SU-DHL-6 (cell line): ENCODE measurements at regions not wholly inside any gene's neighbourhood (a gene's known extent, or its start where the extent isn't known, plus 50 kb on each side); places are given as distances from the start of the nearest gene placed in this dataset.

Source experiments
- H2AFZ ChIP-seq: fragments of 200-600 bp; sonication (generic); 2 replicates; pipeline ENCODE4 v1.6.1; 2014; ENCODE audit warnings: low read depth, mild to moderate bottlenecking, moderate library complexity, mixed read lengths, antibody characterized with exemption, low read length; ENCODE audit not compliant: severe bottlenecking
- H3F3A ChIP-seq: fragments of 200-600 bp; shearing (Covaris generic); 2 replicates; pipeline ENCODE4 v1.6.0; 2016; ENCODE audit warnings: antibody characterized with exemption, mild to moderate bottlenecking; ENCODE audit not compliant: insufficient read depth
- H3K27ac ChIP-seq: fragments of 200-600 bp; sonication (generic); 2 replicates; pipeline ENCODE4 v1.5.1; 2016; ENCODE audit warnings: low read depth, mild to moderate bottlenecking, low read length, moderate library complexity, mixed read lengths
- H3K27me3 ChIP-seq: fragments of 200-600 bp; sonication (generic), shearing (Covaris generic); 2 replicates; pipeline ENCODE4 v1.6.0; 2014; ENCODE audit warnings: mild to moderate bottlenecking, low read length
- H3K36me3 ChIP-seq: fragments of 200-600 bp; sonication (generic); 2 replicates; pipeline ENCODE4 v1.6.1; 2014; ENCODE audit warnings: mild to moderate bottlenecking, low read length, mixed read lengths
- H3K4me2 ChIP-seq: fragments of 300-600, 200-600 bp; shearing (Covaris generic), sonication (generic); 2 replicates; pipeline ENCODE4 v1.6.0; 2014; ENCODE audit warnings: low read length, low read depth, mild to moderate bottlenecking; ENCODE audit not compliant: poor library complexity, severe bottlenecking
- H3K4me3 ChIP-seq: fragments of 200-600 bp; sonication (generic); 2 replicates; pipeline ENCODE4 v1.5.1; 2014; ENCODE audit warnings: antibody characterized with exemption, low read length, mild to moderate bottlenecking, mixed read lengths; ENCODE audit not compliant: insufficient read depth, poor library complexity, severe bottlenecking
- H3K79me2 ChIP-seq: fragments of 200-600 bp; sonication (generic); 2 replicates; pipeline ENCODE4 v1.6.1; 2014; ENCODE audit warnings: mild to moderate bottlenecking, low read length, moderate library complexity; ENCODE audit not compliant: insufficient read depth
- H3K9ac ChIP-seq: fragments of 200-600 bp; sonication (generic); 2 replicates; pipeline ENCODE4 v1.7.0; 2014; ENCODE audit warnings: mild to moderate bottlenecking, low read length
- H3K9me2 ChIP-seq: fragments of 200-600 bp; sonication (generic); replicated peaks from 2 replicates; pipeline ENCODE4 v1.6.1; 2014; ENCODE audit warnings: low read length; ENCODE audit not compliant: insufficient read depth
- H3K9me3 ChIP-seq: fragments of 200-600 bp; sonication (generic); 2 replicates; pipeline ENCODE4 v1.6.1; 2014; ENCODE audit warnings: low read length, mixed read lengths; ENCODE audit not compliant: insufficient read depth
- H4K20me1 ChIP-seq: fragments of 200-600 bp; sonication (generic); 2 replicates; pipeline ENCODE4 v1.6.1; 2014; ENCODE audit warnings: low read depth, mild to moderate bottlenecking, antibody characterized with exemption, low read length, moderate library complexity, mixed read lengths
- CTCF ChIP-seq: fragments of 200-600 bp; sonication (generic); IDR thresholded peaks from one replicate; pipeline ENCODE4 v1.5.1; 2017; ENCODE audit warnings: antibody characterized with exemption, mild to moderate bottlenecking, low read length, moderate library complexity; ENCODE audit not compliant: insufficient read depth, poor library complexity, severe bottlenecking
- EZH2phosphoT487 ChIP-seq: fragments of 200-600 bp; sonication (generic), shearing (Covaris generic); conservative IDR thresholded peaks from 2 replicates; pipeline ENCODE4 v1.6.1; 2018; ENCODE audit warnings: mild to moderate bottlenecking, antibody characterized with exemption, low read length, moderate library complexity, mixed read lengths

GRCh38 chr14:22429546-22430294 lies 159.3 kb downstream of the DAD1 start:
- H2AFZ ChIP-seq = no peak overlapping the region
- H3K9me3 ChIP-seq = no peaks in the 10 kb centered on the region
- peak overlapping the region; percentile 79 for H3K4me2 ChIP-seq
- H3F3A ChIP-seq = peaks cover 13% of the 10 kb centered on the region
- peak overlapping the region; percentile 12; the same call in 1 of the 2 replicates for H3K9ac ChIP-seq
- peaks cover 22% of the 10 kb centered on the region for H3K79me2 ChIP-seq
- no peaks in the 10 kb centered on the region for H4K20me1 ChIP-seq
- H3K27me3 ChIP-seq = no peaks in the 10 kb centered on the region
- TF ChIP-seq CTCF (no peak), EZH2phosphoT487 (no peak)
- no peaks in the 10 kb centered on the region for H3K9me2 ChIP-seq
- peak overlapping the region; percentile 24 for H3K4me3 ChIP-seq
- H3K27ac ChIP-seq = peak overlapping the region; percentile 93
- 0 out of 2 replicates have a peak, but pooled peaks cover 7% of the 10 kb centered on the region for H3K36me3 ChIP-seq

GRCh38 chr14:22428700-22429291 lies 160.2 kb downstream of the DAD1 start:
- H3K9me3 ChIP-seq = no peaks in the 10 kb centered on the region
- no peak overlapping the region for H2AFZ ChIP-seq
- H3K9me2 ChIP-seq = no peaks in the 10 kb centered on the region
- H3K79me2 ChIP-seq = peaks cover 22% of the 10 kb centered on the region
- peak overlapping the region; percentile 93 for H3K27ac ChIP-seq
- H3K4me2 ChIP-seq = peak overlapping the region; percentile 79
- no peaks in the 10 kb centered on the region for H4K20me1 ChIP-seq
- H3K27me3 ChIP-seq = no peaks in the 10 kb centered on the region
- 0 out of 2 replicates have a peak, but pooled peaks cover 7% of the 10 kb centered on the region for H3K36me3 ChIP-seq
- H3K4me3 ChIP-seq = no peak overlapping the region
- TF ChIP-seq CTCF = no peak
- no peak for TF ChIP-seq EZH2phosphoT487
- H3K9ac ChIP-seq = peak overlapping the region; percentile 12; the same call in 1 of the 2 replicates
- H3F3A ChIP-seq = peaks cover 12% of the 10 kb centered on the region

- no peak overlapping the region for H3K4me3 ChIP-seq
- no peak overlapping the region for H3K4me2 ChIP-seq
- 0 out of 2 replicates have a peak, but pooled peaks cover 7% of the 10 kb centered on the region for H3K36me3 ChIP-seq
- H3K27ac ChIP-seq = no peak overlapping the region
- H2AFZ ChIP-seq = no peak overlapping the region
- H3K9ac ChIP-seq = no peak overlapping the region
- H4K20me1 ChIP-seq = no peaks in the 10 kb centered on the region
- no peak for TF ChIP-seq EZH2phosphoT487
- TF ChIP-seq CTCF = no peak
- no peaks in the 10 kb centered on the region for H3K9me2 ChIP-seq
- peaks cover 2% of the 10 kb centered on the region for H3F3A ChIP-seq
- H3K9me3 ChIP-seq = no peaks in the 10 kb centered on the region
- no peaks in the 10 kb centered on the region for H3K27me3 ChIP-seq
- peaks cover 22% of the 10 kb centered on the region for H3K79me2 ChIP-seq
Measured at GRCh38 chr14:22427771-22428231, 161.2 kb downstream of the DAD1 start.
